Bone marrow (tissue), 2 donors: ENCODE measurements at regions not wholly inside any gene's neighbourhood (a gene's known extent, or its start where the extent isn't known, plus 50 kb on each side); places are given as distances from the start of the nearest gene placed in this dataset.
A peak's percentile ranks its signal among the peaks of the same experiment; 100 is the strongest.

Source experiments
- DNase-seq, 2 donors: peaks; one replicate each; lab custom pipeline; 2025; lab: John Stamatoyannopoulos, UW

DNA sequence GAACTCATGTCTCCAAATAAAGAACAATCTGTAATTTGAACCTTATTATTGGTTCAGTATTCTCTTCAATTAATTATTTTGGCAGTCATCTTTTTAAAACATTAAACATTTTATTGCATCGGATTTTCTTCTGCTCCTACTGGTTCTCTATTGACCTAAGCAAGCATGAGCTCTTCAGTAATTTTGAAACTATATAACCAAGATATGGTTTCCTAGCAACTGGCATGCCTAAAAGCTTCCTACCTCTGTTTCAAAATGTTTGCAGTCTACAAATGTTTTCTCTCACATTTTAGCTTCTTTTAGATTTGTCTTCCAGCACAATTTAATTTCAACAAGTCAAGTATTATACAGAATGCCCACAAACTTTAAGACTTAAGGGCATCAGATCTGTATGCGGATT is 371.3 kb downstream of the GPM6A start:
- no peak for DNase-seq

DNA sequence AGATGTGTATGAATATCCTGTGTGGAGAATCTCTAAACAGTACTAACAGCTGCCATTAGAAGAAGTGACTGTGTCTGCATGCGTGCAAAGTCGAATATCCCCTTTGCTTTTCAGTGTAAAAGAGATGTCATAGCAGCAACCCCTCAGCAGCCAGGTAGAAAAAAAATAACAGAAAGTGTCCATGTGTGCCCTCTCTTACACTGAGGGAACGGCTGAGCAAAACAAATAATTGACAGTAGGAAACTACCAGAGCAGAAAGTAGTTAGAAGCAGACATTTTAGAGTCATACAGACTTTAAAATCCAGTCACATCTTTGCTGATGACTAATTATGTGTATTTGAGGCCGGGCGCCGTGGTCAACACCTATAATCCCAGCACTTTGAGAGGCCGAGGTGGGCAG is 370.8 kb downstream of the GPM6A start:
- no peak for DNase-seq

DNA sequence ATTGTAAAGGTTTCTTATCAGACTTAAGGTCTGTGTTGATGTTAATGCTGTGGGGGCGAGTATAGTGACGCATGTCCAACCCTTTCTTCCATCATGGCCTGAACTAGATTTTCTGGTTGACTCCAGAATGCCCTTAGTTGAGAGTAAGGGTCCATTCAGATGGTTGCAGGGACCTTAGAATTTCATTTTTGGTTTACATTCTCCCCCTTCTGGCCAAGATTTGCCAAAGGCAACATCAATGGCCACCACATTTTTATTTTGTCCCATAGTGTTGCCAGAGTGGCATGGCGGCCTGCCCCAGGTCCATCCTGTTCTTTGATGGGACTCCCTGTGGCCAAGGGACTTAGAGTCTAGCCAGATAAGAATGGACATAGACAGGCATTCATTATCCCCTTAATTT is 368.5 kb downstream of the GPM6A start:
- DNase-seq, result no peak

DNA sequence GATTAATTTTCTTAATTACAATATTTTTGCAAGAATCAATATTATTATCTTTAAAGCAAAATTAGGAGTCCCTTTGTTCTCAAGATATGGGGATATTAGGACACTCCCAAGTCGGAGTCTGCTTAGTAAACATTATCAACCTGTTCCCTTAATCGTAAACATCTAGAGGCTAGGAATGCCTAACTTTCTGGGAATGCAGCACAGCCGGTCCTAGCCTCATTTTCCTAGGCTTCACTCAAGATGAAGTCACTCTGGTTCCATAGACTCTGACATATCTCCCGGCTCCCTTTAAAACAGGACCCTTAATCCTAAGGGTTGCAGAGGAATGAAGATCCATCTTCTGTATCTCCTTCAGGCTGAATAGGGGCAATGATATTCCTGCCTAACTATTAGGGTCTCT is 367.6 kb downstream of the GPM6A start:
- DNase-seq, result no peak

DNA sequence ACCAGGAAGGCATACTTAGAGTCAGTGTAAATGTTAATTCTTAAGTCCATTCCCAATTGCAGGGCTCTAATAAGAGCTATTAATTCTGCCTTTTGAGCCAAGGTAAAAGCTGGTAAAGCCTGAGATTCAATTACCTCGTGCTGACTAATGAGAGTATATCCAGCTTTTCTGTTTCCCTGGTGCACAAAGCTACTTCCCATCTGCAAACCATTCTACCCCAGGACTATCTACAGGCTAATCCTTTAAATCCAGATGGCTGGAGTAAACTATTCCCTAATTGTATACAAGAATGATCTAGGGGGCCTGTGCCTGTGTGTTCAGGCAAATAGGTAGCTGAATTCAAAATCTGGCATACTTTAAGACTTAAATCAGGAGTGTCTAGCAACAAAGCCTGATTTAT is 365.0 kb downstream of the GPM6A start:
- DNase-seq, result no peak

DNA sequence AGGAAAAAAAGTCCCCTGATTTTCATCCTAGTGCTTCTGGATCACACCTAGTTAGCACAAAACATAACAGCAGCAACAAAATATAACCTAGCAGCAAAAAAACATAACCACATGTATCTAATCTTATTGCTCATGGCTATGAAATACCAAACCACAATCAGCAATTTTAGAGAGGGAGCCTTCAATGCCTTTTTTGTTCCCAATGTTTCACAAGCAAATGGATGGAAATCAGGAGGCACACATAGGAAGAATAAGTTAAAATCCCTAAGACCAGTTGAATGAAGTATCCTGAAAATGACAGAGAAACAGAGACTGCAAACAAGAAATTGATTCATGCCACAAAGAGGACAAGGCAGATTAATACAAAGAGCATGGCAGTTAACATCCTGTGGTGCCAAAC is 361.6 kb downstream of the GPM6A start:
- DNase-seq, result no peak

DNA sequence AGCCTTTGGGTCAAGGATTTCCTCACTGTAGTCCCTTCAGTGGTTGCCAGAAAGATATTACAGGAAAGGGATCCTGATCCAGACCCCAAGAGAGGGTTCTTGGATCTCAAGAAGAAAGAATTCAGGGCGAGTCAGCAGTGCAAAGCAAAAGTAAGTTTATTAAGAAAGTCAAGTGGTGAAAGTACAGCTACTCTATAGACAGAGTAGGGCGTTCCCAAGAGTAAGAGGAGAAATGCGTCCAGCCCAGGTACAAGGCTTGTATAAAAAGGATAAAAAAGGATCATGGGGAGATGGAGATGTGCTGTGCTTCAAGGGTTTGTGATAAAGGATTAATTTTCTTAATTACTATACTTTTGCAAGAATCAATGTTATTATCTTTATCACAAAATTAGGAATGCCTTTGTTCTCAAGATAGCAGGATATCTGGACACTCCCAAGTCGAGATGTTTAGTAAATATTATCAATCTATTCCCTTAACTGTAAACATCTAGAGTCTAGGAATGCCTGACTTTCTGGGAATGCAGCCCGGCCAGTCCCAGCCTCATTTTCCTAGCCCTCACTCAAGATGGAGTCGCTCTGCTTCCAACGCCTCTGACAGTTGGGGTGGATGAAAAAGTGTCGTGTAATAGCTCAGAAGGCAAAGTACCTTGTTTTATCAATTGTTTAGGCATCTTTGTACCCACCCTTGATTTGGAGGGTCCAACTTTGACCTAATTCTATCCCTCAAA is 360.7 kb downstream of the GPM6A start:
- no peak for DNase-seq

DNA sequence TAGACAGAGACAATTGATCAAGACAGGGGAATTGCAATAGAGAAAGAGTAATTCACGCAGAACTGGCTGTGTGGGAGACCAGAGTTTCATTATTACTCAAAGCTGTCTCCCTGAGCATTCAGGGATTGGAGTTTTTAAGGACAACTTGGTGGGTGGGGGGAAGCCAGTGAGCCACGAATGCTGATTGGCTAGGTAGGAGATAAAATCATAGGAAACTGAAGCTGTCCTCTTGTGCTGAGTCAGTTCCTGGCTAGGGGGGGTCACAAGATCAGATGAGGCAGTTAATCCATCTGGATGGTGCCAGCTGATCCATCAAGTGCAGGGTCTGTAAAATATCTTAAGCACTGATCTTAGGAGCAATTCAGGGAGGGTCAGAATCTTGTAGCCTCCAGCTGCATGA is 358.6 kb downstream of the GPM6A start:
- no peak for DNase-seq

DNA sequence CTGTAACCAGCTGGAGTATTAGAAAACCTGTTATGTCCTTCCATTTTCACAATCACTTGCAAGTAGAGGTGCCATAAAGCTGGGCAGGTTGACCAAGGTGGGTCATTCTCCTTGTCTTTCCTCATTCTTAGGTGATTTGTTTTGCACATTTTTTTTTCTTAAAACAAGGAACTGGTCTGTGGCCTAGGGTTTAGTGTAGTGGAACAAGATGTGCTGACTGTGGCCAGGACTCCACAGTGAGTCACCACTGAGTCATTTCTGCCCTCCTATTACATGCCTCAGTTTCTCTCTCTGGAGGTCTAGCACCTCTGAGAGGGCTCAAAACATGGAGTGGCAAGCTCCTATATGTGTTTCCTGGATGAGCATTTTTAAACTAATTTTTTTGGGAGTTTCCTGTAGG is 355.9 kb downstream of the GPM6A start:
- no peak for DNase-seq

DNA sequence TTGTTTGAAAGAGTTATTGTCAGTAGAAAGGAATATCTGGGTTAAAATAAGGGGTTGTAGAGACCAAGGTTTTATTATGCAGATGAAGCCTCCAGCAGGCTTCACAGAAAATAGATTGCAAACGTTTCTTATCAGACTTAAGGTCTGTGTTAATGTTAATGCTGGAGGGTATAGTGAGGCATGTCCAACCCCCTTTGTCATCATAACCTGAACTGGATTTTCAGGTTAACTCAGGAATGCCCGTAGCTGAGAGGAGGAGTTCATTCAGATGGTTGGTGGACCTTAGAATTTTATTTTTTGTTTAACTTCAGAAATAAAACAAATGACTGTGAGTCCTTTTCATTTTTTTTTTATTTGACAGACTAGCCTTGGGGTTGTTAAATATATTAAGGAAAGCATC is 354.1 kb downstream of the GPM6A start:
- DNase-seq, result no peak

DNA sequence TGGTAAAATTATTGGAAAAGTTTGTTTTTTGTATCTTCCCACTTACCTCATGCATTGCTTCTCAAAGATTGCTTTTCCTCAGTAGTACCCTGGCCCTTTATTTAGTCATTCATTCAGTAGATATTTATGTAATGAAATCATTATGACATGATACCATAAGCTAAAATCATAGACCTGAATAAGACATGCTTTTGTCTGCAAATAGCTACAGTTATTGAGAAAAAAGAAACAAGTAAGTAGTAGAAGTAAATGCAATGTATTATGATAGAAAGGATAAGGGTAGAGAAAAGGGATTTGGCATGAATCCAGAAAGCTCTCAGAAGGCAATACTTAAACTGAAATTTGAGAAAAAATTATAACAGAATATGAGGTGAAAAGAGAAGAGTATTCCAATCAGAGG is 352.5 kb downstream of the GPM6A start:
- DNase-seq, result no peak

DNA sequence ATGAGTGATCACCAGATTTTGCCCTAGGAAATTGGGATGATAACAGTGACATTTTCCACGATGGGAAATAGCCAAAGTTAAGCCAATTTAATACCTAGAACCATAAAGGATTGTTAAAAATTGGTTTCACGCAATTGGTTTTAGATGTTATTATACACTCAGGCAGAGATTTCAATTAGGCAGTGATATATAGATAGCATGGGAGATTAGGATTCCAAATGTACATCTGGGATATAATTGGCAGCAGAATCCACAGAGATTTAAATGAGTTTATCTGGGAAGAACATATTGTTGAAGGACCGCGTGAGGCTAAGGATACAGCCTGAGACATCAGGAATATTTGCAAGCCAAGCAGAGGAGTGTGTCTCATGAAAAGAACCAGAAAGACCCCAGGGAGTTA is 351.6 kb downstream of the GPM6A start:
- DNase-seq, result no peak

DNA sequence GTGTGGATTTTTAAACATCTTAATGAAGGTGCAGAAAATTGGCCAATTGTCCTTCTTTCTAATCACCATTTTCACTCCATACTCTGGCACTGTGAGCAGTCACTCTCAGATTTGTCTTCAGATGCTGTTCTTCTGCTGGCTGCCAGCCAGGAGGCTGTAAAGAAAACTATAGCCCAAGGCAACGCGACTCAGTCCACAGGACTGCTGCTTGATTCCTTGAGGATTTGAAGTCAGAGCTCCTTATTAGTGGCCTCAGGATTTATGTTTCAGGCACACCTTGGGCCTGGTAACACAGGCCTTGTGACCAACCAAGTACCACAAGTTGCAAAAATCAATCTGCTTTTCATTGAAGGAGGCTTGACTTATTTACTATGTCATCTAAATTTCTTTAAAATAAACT is 342.6 kb downstream of the GPM6A start:
- no peak for DNase-seq

DNA sequence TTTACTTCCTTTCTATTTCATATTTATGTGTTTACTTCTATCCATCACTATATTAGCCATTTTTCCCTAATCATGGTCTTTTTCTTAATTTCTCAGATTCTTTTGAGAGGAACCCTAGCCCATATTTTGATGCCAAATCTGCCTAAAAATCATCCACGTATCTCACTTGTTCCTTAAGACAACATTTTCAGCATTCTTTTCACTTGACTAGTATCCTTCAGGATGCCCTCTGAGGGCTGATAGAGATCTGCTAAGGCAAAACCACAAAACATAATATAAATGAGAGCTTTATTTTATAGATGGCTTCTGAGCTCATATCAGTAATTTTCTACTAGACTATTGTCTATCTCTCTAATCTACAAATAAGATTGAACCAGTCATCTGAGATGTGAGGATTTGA is 341.9 kb downstream of the GPM6A start:
- DNase-seq, result no peak

DNA sequence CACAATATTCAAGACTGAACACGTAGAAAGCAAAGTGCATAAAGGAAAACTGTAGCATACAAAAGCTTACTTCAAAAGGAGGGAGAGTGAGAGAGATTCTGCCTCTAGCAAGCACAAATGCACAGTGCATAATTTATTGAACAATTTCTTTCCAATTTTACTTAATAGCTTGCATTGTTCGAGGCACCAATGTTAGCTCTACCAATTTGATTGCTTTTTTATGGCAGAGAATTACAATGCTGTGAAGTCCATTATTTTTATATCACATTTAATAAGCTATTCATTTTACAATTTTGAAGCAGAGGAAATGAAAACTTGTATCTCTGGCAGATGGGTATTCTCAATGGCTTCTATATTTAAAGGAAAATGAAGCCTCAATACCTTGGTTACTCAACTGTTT is 331.7 kb downstream of the GPM6A start:
- no peak for DNase-seq

DNA sequence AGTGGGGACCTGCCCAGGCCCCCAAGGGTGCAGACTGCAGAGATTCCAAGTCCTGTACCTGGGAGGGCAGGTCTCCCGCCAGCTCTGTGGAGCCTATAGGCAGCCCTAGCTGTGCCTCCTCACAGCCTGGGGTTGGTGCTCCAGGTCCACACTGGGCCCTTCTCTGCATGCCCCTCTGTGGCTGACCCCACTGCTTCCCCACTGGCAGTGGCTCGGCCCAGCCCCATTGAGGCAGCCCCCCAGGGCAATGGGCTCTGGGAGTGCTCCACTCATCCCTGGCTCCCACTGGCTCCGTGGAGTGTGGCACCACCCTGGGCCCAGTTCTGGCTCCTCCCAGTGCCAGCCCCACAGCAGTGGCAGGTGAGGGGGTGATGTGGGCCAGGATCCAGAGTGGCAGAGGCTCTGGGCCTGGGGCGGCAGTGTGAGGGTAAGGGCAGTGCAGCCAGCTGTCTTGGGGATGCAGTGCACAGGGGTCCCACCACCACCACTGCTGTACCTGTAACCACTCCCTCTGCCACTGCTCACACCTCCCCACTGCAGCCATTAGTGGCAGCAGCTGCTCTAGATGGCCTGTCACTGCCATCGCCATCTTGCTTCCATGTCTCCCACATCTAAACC is 312.2 kb downstream of the GPM6A start:
- DNase-seq, result no peak

DNA sequence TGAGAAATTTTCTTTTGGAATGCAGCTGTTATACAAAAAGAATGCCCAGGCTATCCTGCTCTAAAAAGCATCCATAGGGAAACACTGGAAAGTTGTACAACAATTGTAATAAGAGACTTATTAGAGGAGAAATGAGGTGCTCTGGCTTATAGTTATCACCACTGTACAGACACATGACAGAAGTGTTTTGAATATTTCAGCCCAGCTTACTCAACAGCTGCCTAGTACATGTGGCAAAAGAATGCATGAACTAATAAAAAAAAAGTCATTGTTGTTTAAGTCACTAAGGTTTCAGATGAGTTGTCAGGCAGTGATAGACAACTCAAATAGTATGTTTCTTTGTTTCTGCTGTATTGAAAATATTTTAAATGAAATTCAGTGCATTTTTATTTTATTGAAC is 307.7 kb downstream of the GPM6A start:
- no peak for DNase-seq

DNA sequence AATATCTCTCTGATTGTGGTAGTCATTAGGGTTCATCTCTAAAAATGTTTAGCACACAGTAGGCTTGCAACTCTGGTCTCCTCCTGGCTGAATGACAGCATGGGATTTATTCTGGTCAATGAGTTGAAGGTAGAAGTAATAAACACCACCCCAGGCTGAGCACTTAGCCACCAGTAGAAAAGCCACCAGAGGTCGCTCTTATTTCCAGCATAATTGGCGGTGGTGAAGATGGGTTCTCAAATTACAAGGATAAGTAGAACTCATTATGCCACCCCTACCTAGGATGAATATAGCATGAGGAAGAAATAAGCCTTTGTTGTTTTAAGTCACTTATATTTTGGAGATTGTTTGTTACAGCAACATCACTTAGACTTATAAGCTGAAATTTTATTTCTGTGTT is 302.7 kb downstream of the GPM6A start:
- DNase-seq, result no peak

DNA sequence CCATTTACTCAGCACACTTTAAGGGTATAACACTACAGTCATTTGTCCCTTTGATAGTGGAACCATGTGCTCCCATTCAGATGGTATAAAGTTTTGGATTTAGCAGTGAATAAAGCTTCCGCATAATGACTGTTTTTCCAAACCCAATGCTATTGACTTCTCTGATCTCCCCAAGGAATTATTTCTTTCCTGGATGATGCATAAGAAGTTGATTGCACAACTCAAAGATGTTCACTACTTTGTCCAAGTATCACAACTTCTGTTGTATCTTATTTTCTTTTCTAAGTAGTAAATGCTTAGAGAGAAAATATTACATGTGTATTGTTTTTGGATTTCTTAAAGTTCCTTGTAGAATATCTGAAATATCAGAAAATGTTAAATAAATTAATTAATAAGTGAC is 300.2 kb downstream of the GPM6A start:
- no peak for DNase-seq

DNA sequence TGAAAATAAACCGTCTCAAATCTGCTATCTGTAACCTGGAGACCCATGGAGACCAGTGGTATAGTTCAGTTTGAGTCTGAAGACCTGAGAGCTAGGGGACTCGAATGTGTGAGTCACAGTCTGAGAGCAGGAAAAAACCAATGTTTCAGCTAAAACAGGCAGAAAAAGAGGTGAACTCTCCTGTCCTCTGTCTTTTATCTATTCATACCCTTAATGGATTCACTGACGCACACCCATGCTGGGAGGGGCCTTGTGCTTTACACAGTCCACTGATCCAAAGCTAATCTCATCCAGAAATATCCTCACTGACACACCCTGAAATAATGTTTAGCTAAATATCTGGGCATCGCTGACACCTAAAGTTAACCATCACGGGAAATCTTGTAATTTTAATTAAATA is 297.9 kb downstream of the GPM6A start:
- no peak for DNase-seq

DNA sequence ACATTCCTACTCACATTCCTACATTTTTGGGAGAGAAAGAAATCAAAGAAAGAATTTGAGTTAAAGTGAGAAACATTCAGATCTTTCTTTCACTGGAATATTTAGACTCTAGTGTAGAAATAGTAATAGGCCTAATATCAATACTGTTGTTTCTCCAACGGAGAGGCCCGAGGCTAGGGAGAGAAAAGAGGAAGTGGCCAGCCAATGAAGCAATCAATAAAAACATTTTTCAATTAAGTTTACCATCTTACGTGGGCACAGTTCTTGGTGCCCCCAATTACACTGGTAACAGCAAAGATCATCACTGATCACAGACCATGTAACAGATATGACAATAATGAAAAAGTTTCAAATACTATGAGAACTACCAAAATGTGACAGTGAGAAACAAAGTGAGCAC is 281.4 kb downstream of the GPM6A start:
- no peak for DNase-seq

DNA sequence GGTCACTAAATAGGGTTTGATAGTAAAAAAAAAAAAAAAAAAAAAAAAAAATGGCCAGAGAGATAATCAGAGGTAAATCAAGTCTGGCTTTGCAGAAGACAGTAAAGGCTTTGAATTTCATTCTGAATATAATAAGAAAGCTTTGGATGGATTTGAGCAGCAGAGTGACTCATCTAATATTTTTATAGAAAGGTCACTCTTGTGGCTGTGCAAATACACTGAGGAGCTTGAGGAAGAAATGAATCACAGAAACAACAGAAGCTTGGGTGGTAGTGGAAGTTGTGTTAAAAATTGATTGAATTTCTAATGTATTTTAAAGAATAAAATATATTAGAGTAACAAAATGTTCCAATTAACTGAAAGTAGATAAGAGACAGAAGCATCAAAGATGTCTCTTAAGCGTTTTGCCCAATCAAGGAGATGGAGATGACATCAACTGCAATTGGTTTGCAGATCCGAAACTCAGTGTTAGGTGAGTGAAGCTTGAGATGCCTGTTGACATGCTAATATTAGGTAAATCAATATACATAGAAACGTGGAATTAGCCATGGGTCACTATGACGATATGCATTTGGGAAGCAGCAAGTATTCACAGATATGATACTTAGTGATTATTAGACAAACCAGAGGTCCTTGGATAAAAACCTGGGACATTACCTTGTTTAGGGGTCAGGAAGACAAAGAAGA is 280.5 kb downstream of the GPM6A start:
- no peak for DNase-seq

DNA sequence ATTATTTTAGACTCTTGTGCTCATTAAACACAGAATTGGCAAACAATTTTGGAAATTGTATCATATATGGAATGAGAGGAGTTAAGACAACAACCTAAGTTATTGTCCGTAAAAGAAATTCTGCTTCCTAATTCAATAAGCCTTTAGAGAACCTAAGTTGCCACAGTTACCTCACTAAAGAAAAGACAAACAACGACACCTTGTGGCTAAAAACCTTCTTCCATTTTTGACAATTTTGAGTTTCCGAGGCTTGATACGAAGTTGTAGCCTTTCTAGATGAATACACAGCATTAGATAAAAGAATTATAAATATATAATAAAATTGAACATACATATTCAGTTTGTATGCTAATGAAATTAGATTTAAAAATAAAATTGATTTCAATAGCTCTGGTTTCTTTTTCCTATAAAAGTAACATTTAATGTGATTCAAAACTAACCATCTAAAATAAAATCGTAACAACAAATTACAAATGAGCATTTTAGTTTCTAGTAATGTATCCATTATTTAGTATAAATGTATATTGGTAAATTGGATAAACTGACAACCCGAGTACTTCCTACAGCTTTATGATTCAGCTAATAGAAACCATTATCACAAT is 275.1 kb downstream of the GPM6A start:
- DNase-seq, result peak in 1 of 2 donors; percentile 31
